GM19372 (cell line): ENCODE measurements at regions not wholly inside any gene's neighbourhood (a gene's known extent, or its start where the extent isn't known, plus 50 kb on each side); places are given as distances from the start of the nearest gene placed in this dataset.
A peak's percentile ranks its signal among the peaks of the same experiment; 100 is the strongest.

Source experiments
- ATAC-seq: cut with Tn5 transposase; IDR thresholded peaks from one replicate; pipeline ENCODE4 v1.9.1; 2021; ENCODE audit warnings: mild to moderate bottlenecking, low read depth, moderate library complexity; ENCODE audit not compliant: unreplicated experiment

DNA sequence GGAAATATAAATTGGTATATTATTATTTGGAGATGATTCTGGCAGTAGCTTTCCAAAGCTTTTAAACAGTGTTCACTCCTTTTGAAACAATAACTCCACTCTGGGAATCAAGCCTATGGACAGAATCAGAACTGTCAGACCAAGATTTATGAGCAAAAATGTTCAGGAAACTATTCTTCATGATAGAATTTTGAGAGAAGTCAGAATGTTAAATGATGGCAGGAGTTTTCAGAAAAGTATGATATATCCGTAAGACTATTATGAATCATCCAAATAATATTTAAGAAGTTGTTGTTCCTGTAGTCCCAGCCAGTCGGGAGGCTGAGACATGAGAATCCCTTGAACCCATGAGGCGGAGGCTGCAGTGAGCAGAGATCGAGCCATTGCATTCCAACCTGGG, 50.5 kb upstream of the ADGRG2 start:
- ATAC-seq: no peak

DNA sequence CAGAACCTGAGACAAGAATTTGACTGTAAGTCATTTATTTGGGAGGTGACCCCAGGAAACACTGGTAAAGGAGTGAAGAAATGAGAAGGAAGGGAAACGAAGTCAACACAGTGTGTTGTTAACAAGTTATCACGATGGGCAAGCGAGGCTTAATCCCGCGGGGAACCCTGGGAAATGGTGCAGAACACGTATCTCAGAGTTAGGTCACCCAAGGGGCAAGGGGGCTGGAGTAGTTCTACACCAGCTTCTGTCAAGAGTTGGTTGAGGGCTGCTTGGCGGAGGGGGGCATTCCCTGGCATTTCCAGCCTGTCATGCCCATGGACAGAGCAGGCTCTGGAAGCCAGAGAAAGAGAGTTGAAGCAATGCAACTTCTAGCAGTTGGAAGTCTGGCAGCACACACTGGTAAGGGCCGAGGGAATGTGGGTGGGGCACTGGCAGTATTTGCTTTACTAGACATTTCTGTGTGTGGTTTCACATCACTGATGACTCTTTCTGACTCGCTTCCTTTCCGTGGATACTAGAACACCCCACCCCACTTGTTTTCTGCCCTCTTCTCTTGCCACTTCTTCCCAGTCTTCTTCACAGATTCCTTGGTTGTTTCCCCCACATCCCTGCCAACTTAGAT, 52.2 kb upstream of the ADGRG2 start:
- no peak for ATAC-seq

DNA sequence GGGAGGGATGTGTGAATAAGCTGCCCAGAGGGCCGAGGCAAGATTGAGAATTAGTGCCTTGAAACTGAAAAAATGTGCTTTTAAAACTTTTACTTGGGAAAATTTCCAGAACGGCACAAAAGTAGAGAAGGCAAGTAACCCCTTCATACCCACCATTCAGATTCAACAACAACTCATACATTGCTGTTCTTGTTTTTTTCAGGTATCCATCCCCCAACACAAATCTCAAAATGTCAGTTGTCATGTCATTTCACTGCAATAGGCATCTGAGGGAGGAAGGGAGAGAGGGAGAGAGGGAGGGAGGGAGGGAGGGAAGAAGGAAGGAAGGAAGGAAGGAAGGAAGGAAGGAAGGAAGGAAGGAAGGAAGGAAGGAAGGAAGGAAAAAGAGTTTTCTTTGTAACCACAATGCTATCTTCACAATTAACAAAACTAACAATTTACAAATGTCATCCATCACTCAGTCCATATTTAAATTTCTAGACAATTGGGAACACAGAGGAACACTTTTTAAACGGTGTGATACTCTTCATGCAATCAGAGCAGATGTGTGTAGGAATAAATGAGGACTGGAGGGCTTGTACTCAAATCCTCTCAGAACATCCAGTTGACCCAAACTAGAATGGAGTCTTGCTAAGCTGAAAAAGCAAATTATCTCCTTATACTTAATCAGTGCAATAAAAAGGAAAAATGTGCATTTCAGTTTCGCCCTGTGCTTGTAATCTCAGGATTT, 54.8 kb upstream of the ADGRG2 start:
- no peak for ATAC-seq

DNA sequence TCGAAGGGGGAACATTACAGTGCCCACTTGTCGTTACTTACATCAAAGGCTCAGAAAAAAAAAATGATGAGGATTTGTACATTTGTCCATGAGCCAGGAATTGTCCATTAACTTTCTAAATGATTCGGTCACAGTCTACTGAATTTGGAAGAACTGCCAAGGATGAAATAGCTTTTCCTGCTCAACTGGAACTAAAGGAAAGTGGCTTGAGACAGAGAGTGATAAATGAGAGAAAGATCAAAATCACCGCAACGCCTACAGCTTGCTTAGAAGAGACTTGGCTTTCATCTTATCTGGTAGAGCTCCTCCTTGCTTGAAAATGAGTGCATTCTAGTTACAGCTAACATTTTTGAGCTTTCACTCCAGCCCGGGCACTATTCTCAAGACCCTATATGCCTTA, 55.5 kb upstream of the ADGRG2 start:
- ATAC-seq: no peak

DNA sequence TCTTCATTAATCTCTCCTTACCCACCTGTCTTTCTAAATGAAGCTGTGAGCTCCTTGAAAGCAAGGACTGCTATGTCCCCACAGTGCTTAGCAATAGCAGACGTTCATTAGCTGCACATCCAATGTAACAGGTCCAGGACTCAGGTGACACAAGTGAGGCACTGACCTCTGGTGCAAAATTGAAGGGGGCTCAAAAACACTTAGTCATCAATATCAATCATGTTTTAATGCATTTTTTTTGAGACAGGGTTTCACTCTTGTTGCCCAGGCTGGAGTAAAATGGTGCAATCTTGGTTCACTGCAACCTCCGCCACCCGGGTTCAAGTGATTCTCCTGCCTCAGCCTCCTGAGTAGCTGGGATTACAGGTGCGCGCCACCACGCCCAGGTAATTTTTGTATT, 56.1 kb upstream of the ADGRG2 start:
- ATAC-seq: no peak

DNA sequence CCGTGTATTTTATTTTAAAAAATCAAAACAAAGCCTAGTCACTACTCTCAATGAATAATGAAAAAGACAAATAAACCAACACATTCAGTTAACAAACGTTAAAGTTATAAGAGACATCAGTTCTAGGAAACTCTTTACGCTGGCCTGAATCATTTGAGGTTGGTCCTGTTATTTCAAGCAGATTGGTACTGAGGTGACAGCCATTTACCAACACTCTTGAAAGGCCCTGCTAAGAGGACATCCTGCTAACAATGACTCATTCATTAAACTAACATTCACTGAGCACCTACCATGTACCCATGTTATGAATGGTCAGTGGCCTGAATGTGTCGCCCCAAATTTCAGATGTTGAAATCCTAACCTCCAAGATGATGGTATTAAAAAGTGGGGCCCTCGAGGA, 57.1 kb upstream of the ADGRG2 start:
- ATAC-seq: no peak

DNA sequence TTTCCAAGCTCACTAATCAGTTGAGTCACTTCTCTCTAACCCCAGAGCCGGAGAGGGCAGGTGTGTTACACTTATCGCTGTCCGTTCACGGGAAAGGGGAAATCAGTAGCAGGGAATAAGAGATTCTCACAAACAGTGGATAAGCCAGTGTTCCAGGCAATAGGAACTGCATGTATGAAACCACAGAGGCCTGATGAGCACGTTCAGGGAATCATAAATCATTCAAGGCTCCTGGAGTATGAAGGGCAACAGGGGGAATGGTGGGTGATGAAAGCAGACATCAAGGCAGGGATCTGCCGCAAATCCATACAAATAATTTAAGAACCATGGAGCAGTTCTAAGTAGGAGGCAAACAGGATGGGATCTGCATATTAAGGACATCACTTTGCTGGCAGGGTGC, 59.1 kb upstream of the ADGRG2 start:
- no peak for ATAC-seq

DNA sequence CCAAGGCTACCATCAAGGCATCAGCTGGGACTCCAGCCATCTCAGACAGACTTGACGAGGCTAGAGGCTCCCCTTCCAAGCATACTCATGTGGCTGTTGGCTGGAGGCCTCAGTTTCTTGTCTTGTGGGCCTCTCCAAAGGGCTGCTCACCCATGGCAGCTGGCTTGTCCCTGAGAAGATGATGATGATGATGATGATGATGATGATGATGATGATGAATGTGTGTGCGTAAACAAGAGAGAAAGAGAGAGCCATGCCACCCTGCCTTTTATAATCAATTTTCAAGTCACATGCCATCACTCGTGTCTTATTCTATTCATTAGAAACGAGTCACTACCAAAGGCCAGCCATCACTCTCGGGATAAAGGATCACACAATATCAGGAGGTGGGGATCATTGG, 60.5 kb upstream of the ADGRG2 start:
- ATAC-seq: no peak

DNA sequence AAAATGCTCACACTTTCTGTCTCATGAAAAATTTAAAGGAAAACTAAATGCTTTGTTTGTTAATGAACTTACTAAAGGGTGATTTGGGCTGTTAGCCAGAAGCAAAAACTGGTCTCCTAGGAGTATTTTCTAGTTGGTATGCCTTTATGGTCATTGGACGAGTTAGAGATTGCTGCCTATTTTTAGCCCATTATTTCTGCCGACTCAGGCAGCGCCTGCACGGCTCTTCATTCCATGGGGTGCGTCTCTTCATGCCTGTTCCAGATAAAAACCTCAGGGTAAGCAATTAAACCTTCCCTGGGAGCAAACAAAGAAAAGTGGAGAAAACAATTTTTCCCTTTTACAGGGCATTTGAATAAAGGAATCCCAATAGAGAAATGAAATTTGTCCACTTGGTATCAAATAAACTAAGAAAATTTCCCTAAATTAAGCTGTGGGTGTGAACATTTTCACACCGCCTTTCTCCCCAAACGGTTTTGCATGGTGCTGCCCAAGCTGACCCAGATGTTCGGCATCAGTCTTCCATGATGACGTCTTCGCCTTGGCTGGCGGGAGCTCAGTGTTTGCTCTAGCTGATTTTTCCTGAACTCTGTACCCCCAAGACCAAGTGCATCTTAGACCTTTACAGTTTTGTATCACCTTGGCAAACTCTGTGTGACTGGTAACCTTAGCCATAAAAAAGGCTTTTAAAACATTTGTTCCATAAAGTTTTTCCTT, 61.7 kb upstream of the ADGRG2 start:
- ATAC-seq: no peak

DNA sequence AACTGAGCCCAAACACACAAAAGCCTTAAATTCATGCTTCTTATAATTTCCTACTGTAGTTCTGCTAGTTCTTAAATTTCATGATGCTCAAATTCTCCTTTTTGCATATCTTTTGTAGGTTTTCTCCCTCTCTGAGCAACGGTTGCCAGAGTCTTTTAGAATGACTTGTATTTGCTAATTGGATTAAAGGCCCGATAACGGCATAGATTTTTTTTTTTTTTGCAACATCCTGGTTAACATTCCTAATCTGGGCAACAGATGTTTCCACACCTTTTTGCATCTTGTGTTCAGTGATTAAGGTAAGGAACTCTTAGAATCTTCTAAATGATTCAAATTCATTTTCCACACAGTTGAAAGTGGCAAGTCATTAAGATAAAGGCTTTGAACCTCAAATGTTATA, 66.3 kb upstream of the ADGRG2 start:
- no peak for ATAC-seq

DNA sequence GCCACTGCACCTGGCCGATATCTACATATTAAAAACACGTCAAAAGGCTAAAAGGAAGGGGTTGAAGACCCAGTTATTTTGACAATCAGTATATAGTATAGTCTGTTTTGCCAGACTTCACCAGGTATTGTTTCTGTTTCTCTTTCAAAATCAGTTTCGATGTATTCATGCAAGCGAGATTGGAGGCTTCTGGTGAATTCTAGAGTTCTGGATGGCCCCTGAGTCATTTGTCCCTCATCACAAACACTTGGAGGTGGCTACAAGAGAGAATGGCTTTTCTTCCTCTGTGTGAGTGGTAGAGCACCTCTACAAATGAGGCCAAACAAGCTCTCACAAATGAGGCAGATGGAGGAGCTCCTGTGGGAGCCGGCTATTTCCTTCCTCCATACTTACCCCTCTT, 68.6 kb upstream of the ADGRG2 start:
- ATAC-seq: no peak

DNA sequence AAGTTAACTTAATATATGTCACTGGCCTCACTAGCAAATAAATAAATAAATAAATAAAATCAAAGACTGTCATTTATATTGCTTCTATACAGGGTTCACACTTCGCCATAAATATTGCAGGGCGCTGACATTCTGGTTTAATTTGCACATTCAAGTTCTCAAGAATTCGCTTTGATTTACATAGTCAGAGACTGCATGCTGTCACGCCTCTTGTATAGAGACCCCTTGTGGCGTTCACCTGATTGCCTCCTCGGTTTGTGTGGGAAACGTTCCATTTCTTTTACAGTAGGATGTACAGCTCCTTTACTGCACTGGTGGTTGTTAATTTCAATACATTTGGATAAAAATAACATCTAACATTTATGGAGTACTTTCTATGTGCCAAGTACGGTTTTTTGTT, 71.3 kb upstream of the ADGRG2 start:
- no peak for ATAC-seq

DNA sequence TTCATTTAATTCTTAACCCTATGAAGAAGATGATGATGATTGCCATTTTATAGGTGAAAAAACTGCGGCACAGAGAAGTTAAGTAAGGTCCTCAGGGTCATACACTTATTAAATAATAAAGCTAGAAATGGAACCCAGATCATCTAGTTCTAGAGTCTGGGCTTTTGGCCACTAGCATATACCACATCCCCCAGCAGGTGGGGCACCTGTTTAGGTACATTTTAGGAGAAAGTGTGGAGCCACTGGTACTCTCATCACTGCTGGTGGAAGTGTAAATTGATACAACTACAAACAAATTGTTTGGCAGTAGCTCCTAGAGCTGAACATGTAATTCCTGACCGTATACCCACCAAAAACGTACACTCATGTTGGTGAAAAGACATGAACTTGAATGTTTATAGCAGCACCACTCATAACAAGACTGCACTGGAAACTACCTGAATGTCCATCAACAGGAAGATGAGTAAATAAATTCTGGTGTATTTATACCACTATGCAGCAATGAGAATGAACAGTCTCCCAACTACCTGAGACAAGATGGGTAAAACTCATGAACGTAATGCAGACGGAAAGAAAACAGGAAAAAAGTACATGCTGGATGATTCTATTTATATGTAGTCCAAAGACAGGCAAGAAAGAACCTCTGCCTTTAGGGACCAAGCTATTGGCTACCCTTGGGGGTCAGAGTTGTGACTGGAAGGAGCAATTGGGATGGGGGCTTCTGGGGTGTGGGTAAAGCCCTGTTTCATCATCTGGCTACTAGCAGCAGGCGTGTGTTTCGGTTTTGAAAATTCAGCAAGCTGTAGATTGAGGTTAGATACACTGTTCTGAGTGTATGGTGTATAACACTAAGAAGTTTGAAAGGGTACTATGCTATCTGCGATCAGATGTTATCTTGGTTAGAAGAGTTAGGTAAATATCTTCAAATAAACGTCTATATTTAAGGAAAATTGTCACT, 72.3 kb upstream of the ADGRG2 start:
- peak; percentile 66 for ATAC-seq

DNA sequence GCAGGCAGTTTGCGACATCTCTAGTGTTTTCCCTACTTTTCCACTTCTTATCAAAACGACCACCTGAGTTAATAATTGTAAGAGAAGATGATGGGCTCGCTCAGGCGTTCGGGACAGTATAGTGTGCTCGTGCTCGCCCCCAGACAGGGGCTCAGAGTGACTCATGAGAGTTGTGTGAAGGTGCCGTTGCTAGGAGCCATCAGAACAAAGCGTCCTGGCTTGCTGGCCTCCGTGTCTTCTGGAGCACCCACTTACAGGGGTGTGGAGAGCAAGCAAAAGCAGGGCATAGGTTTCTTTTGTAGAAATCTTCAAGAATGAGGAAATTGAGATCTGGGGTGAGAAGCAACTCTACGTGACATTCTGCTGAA, 73.0 kb upstream of the ADGRG2 start:
- no peak for ATAC-seq

DNA sequence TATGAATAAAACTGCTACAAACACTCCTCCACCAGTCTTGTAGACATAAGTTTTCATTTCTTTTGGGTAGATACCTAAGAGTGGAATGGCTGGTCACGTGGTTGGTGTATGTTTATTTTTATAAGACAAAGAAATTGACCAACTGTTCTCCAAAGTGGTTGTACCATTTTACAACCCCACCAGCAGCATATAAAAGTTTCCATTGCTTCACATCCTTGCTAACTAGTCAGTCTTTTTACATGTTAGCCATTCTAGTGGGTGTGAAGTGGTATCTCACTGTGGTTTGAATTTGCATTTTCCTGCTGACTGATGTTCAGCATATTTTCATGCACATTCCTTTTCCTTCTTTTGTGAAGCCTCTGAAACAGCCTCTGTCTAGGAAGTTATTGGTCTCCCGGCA, 76.2 kb upstream of the ADGRG2 start:
- ATAC-seq: no peak

DNA sequence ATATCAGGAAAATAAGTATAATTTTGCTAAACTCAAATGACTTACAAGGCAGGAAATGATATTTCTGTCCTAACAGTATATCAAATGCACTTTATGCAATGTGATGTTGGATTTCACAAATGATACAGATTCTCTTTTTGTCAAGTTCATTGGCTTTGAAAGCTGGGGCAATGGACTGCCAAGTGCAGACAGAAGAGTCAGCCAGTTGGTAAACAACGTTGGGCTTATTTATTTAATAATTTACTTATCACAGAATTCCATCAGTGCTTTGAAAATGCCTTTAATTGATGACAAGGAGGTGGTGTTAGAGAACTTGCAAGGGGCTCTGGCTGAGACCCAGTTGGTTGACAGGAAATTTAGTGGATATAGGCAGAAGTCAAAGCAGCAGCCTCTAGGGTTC, 79.9 kb upstream of the ADGRG2 start:
- ATAC-seq: no peak

DNA sequence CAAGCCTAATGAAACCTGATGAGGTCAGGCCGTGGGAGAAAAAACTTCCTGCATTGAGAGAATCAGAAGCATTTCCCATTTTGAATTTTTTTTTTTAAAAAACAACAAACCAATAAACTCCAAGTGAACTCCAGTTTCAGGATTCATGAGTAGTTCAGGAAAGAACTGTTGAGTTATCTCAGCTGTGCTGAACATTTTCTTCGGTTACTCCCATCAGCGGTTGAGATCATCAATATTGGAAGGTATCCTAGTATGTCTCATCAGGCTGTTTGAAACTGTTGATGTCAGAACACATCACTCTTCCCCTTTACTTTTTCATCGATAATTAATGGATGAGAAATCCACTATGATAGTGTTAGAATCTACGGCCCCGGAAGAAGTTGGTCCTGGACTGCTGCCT, 82.4 kb upstream of the ADGRG2 start:
- no peak for ATAC-seq

DNA sequence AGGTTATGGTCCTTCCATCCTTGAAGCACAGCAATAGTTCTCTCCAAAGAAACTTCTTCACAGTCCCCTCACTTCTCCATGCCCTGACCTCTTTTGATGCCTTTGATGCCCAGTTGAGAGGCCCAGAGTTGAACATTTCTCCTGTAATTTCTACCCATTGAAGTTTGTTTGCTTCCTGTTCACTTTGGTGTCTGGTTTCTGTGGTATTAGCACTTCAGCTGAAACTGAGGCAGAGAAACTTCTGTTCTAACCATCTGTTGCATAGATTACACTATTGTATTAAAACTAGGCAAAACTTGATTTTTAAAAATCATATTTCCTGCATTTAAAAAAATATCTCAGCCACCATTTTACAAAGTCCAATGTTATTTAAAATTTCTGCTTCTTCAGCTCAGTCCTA, 89.8 kb upstream of the ADGRG2 start:
- ATAC-seq: no peak

DNA sequence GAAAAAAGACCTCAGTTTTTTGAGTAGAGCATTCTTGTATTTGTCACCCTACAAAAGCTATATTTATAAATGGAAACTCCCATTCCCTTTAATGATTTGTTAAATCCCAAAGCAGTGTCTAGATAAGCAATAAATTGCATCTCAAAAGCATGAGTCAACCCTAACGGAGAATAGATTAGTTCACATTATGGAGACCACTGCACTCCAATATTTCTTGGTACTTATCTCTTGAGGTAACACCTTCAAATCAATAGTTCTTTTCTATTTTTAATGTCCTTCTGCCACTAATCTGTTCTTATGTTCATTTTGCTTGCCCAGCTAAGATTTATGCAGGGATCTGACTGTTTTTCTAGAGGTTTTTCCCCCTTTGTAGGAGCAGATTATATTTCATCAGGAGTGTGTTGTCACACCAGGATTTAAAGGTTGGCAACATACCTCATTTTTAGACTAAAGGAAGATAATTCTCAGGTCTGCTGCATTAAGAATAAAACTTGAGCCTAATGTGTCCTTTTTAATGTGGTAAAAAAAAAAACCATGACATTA, 91.4 kb upstream of the ADGRG2 start:
- ATAC-seq: no peak

DNA sequence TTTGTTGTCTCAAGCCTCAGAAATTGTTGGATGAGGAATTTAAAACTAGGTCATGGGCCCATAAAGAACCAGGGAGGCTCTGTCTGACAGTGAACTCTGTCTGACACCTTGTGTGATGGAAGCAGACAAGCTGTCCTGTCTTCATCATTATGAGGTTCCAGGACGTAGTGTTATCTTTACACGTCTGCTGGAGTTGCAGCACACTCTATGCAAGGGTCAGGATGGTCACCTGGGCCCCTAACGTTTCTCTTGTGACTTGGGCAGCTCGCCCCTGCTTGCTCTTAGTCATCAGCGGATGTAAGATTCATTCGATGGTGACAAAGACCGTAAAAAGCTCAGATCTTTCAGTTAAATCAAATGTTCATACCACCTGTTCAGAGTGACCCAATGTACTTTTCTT, 92.0 kb upstream of the ADGRG2 start:
- no peak for ATAC-seq

DNA sequence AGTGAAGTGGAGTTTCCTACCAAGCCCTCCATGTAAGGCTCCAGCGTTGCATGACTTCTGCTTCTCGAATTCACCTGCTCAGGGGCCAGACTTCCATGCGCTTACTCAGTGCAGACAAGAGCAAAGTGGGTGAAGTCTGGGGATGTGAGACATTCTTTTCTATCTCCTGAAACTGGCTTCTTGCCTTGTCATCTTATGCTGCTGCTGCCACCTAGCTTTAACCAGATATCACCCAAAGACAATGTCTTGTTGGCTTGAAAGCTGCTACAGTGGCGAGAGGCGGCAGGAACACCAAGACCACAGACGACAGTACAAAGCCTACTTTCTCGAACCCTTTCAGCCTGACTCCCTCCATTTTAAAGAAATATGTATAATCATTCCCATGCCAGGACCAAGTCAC, 103.6 kb upstream of the ADGRG2 start:
- ATAC-seq: no peak
